ENCODE measurements at regions not wholly inside any gene's neighbourhood (a gene's known extent, or its start where the extent isn't known, plus 50 kb on each side); places are given as distances from the start of the nearest gene placed in this dataset.
"Not testable (repeated sequence)": the region's sequence is repeated elsewhere in the genome, so short reads cannot be mapped to it uniquely, and the experiment has no call there.

DNA sequence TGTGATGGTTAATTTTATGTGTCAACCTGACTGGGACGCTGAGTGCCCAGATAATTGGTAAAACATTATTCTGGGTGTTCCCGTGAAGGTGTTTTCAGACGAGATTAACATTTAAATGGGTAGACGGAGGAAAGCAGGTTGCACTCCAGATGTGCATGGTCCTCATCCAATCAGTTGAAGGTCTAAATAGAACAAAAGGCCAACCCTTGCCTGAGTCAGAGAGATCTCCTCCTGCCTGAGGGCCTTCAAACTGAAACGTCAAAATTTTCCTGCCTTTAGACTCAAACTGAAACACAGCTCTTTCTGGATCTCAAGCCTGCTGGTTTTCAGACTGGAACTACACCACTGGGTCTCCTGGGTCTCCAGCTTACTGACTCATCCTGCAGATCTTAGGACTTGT is 73.5 kb downstream of the NPIPA8 start:
- H3K27ac ChIP-seq; H3K9ac ChIP-seq (ENCODE audit: low read depth in 2 of 2, low read length in 2 of 2); intact Hi-C loops (cut with DNase I); H3K36me3 ChIP-seq; H3K4me3 ChIP-seq; DNase-seq; H3K27me3 ChIP-seq; H3K4me1 ChIP-seq; H3K9me3 ChIP-seq: not testable (repeated sequence)

DNA sequence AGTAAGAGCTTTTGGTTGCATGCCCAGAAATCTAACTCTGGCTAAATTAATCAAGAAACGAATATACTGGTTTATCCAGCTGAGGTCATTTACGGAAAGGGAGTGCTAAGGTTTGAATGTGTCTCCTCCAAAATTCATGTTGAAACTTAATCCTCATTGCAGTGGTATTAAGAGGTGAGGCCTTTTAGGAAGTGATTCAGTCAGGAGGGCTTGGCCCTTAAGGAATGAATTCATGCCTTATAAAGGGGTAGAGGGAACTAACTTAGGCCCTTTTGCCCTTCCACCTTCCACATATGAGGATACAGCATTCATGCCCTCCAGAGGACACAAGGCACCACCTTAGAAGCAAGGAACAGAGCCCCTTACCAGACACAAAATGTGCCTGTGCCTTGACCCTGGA is 74.7 kb downstream of the NPIPA8 start:
- H3K36me3 ChIP-seq; intact Hi-C loops (cut with DNase I); DNase-seq; H3K27me3 ChIP-seq; H3K27ac ChIP-seq; H3K4me1 ChIP-seq; H3K4me3 ChIP-seq; H3K9ac ChIP-seq (ENCODE audit: low read depth in 2 of 2, low read length in 2 of 2); H3K9me3 ChIP-seq: not testable (repeated sequence)

DNA sequence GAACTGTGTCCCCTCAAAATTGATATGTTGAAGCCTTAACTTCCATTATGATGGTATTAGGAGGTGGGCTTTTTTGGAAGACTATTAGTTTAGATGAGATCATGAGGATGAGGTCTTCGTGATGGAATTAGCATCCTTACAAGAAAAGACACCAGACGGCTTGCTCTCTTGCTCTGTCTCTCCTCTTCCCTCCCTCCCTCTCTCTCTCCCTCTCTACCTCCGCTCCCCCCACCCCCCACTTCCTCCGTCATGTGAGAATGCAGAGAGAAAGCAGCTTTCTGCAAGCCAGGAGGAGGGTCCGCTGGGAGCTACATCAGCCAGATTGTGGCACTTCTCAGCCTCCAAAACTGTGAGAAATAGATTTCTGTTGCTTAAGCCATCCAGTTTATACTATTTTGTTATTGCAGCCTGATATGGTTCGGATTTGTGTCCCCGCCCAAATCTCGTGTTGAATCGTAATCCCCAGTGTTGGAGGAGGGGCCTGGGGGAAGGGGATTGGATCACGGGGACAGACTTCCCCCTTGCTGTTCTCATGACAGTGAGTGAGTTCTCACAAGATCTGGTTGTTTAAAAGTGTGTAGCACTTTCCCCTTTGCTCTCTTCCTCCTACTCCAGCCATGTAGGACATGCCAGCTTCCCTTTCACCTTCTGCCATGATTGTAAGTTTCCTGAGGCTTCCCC is 76.9 kb downstream of the NPIPA8 start:
- H3K4me3 ChIP-seq; intact Hi-C loops (cut with DNase I); H3K27ac ChIP-seq; H3K9ac ChIP-seq (ENCODE audit: low read depth in 2 of 2, low read length in 2 of 2); H3K36me3 ChIP-seq; H3K9me3 ChIP-seq; H3K4me1 ChIP-seq; H3K27me3 ChIP-seq; DNase-seq: not testable (repeated sequence)

DNA sequence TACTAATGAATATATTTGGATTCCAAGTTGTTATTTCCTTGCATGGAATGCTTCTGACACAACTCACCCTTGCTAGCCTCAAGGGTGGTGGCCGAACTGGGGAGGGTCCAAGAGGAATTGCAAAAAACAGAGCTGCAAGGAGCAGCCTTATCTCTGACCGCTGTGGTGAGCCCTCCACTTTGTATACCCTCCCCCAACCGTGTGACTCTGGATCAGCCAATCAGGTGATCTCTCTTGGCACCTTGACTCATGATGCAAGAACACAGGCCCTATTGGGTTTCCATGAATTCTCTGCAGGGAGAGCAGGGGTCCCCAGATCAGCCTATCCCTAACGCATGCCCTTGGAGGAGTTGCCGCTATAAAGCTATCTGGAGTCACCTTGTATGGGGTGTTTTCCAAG is 83.6 kb downstream of the NPIPA8 start:
- H3K27me3 ChIP-seq; intact Hi-C loops (cut with DNase I); H3K4me1 ChIP-seq; DNase-seq; H3K9me3 ChIP-seq; H3K27ac ChIP-seq; H3K36me3 ChIP-seq; H3K4me3 ChIP-seq; H3K9ac ChIP-seq (ENCODE audit: low read depth in 2 of 2, low read length in 2 of 2): not testable (repeated sequence)

DNA sequence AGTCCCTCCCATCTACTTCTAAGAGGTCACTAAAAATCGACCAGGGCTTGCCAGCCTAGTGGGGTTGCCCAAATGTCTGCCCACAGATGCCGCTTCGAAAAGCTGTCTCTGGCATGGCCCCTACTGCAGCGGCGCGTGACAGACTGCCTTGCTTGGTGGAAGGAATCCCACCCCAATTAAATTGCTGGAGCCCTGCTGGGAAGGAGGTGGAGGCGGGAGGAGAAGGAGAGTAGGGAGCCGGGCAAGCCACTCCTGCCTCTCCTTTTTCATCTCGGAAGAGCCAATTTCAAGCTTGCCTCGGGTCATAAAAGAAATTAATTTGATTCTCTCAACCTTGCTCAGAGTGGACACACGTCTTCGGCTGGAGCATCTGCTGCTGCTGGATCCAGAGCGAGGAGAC is 106.0 kb downstream of the NPIPA8 start:
- H3K9me3 ChIP-seq; DNase-seq; intact Hi-C loops (cut with DNase I); H3K4me1 ChIP-seq; H3K27ac ChIP-seq; H3K36me3 ChIP-seq; H3K9ac ChIP-seq (ENCODE audit: low read depth in 2 of 2, low read length in 2 of 2); H3K27me3 ChIP-seq; H3K4me3 ChIP-seq: not testable (repeated sequence)

DNA sequence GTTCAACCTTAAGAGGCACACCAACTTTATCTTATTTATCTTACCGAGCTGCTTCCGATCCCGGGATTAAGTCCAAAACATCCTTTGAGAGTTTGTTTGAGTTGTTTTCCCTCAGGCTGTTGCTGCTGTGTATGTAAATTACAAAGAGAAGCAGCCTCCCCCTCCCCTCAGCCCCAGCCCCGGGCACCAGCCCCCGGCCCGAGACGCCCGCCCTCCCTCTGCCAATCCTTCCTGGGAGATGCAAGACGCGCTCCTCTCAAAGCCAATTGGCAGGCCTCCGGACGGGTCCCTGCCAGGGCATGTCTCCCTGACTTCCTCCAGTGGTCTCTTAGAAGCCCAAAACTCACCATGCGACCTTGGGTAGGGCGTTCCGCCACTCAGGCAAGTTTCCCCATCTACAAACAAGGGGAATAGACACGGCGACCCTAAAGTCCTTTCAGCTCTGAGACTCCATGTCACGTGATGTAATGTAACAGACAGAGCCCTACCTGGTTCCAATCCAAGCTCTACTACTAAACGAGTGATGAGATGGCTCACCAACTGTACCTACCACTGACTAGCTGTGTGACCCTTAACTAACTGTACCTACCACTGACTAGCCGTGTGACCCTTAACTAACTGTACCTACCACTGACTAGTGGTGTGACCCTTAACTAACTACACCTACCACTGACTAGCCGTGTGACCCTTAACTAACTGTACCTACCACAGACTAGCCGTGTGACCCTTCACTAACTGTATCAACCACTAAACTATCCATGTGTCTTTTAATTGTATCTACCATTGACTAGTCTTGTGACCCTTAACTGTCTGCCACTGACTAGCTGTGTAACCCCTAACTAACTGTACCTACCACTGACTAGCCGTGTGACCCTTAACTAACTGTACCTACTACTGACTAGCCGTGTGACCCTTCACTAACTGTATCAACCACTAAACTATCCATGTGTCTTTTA is 114.2 kb downstream of the NPIPA8 start:
- H3K9me3 ChIP-seq; DNase-seq; H3K4me1 ChIP-seq; intact Hi-C loops (cut with DNase I); H3K36me3 ChIP-seq; H3K9ac ChIP-seq (ENCODE audit: low read depth in 2 of 2, low read length in 2 of 2); H3K27me3 ChIP-seq; H3K27ac ChIP-seq; H3K4me3 ChIP-seq: not testable (repeated sequence)

DNA sequence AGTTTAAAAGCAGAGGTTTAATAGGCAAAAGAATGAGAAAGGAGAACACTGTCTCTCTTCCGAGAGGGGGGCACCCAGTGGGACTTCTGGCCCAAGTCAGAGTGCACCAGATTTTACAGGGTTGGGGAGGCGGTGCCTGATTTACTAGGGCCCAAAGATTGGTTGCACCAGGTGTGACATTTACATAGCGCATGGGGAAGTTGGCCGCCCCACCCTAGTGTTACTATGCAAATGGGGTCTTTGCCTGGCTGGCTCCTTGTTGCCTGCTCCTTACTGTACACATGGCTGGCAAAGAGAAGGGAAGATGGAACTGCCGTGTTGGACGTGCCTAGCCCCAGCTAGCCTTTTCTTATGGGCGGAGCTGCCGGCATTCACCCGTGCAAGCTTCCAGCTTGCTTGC is 118.8 kb downstream of the NPIPA8 start:
- H3K36me3 ChIP-seq; H3K9me3 ChIP-seq; DNase-seq; H3K9ac ChIP-seq (ENCODE audit: low read depth in 2 of 2, low read length in 2 of 2); H3K4me1 ChIP-seq; H3K27me3 ChIP-seq; H3K4me3 ChIP-seq; intact Hi-C loops (cut with DNase I); H3K27ac ChIP-seq: not testable (repeated sequence)

DNA sequence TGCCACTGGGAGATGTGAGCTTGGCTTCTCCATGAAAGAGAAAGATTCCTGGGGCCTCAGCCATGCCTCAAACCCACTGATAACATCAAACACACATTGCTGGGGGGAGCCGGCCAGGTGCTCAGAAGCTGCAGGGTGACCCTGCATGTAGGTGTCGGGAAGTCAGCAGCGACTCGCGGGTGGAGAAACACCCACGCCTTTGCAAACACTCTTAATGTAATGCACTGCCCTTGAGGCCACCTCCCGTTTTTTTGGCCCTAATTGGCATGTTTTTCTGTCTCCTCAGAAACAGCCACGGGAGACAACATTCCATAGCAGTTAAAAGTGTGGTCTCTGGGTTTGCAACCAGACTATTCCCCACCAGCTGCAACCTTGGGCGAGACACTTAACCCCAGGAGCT is 119.7 kb downstream of the NPIPA8 start:
- intact Hi-C loops (cut with DNase I); H3K9me3 ChIP-seq; DNase-seq; H3K27me3 ChIP-seq; H3K36me3 ChIP-seq; H3K27ac ChIP-seq; H3K4me1 ChIP-seq; H3K9ac ChIP-seq (ENCODE audit: low read depth in 2 of 2, low read length in 2 of 2); H3K4me3 ChIP-seq: not testable (repeated sequence)

DNA sequence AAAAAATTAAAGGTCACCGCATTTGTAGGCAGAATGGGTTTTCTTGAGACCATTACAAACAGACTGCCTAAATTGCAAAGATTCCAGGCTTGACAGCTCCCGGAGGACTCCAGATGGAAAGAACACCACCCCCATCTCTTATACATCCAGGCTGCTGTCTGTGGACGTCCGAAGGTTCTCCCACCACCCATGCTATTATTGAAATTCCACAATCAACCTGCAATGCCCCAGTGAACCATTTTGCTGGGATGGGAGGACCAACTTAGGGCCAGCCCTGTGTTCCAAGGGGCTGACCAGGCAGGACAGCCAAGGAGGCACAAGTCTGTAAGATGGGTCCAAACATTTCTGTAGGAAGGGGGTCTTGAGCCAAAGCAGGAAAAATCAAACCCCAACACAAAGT is 122.7 kb downstream of the NPIPA8 start:
- H3K4me1 ChIP-seq; H3K9ac ChIP-seq (ENCODE audit: low read depth in 2 of 2, low read length in 2 of 2); H3K36me3 ChIP-seq; DNase-seq; H3K27me3 ChIP-seq; intact Hi-C loops (cut with DNase I); H3K9me3 ChIP-seq; H3K27ac ChIP-seq; H3K4me3 ChIP-seq: not testable (repeated sequence)

DNA sequence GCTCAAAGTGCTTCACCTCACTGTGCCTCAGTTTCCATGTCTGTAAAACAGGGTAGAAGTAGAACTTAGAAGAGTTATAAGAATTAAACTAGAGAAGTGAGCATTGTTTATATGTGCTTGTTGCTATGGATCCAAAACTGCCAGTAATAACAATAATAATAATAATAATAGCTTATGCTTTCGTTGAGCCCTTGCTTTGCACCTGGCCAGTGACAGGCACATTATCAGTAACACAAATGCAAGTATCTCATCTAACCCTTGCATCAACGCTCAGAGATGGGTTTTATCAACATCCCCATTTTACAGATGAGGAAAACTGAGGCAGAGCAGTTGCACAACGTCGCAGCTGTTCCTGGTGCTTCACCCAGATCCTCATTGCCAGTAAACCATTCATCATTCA is 125.0 kb downstream of the NPIPA8 start:
- H3K4me1 ChIP-seq; H3K9me3 ChIP-seq; H3K27ac ChIP-seq; intact Hi-C loops (cut with DNase I); H3K4me3 ChIP-seq; H3K9ac ChIP-seq (ENCODE audit: low read depth in 2 of 2, low read length in 2 of 2); H3K27me3 ChIP-seq; DNase-seq; H3K36me3 ChIP-seq: not testable (repeated sequence)

DNA sequence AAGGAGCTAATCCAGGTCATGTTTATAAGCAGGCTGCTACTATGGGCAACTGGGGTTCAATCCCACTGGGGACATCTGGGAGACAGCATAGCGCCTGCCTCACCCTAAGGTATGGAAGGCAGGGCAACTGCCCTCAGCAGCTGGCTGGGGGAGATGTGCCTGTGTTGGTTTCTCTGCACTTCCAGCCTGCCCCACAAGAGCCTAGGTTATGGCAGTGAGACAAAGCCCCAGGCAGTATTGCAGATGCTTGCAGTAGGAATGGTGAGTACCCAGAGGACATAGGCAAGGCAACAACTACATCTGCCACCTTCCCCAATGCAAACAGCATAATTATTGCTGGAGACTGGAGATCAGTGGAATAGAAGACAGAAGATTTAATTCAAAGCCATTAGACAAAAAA is 131.8 kb downstream of the NPIPA8 start:
- intact Hi-C loops (cut with DNase I); H3K4me3 ChIP-seq; H3K9ac ChIP-seq (ENCODE audit: low read depth in 2 of 2, low read length in 2 of 2); H3K27ac ChIP-seq; DNase-seq; H3K36me3 ChIP-seq; H3K9me3 ChIP-seq; H3K27me3 ChIP-seq; H3K4me1 ChIP-seq: not testable (repeated sequence)

DNA sequence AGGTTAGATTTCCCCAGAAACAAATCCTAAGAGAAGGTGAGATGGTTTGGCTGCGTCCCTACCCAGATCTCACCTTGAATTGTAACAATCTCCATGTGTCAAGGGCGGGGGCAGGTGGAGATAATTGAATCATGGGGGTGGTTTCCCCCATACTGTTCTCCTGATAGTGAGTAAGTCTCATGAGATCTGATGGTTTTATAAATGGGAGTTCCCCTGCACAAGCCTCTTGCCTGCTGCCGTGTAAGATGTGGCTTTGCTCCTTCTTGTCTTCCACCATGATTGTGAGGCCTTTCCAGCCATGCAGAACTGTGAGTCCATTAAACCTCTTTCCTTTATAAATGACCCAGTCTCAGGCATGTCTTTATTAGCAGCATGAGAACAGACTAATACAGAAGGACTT is 132.2 kb downstream of the NPIPA8 start:
- intact Hi-C loops (cut with DNase I); H3K9me3 ChIP-seq; H3K9ac ChIP-seq (ENCODE audit: low read depth in 2 of 2, low read length in 2 of 2); H3K36me3 ChIP-seq; DNase-seq; H3K4me1 ChIP-seq; H3K27ac ChIP-seq; H3K27me3 ChIP-seq; H3K4me3 ChIP-seq: not testable (repeated sequence)

DNA sequence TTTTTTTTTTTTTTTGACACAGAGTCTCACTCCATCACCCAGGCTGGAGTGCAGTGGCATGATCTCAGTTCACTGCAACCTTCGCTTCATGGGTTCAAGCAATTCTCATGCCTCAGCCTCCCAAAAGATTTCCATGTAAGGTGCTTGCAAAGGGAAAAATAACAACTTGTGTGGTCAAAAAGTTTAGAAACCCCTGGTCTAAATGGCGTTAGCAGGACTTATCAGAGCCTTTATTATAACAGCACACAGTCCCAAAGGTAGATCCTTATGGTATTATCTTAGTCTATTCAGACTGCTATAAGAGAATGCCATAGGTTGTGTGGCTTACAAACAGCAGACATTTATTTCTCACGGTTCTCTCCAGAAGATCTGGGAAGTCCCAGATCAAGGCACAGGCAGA is 135.0 kb downstream of the NPIPA8 start:
- H3K9me3 ChIP-seq; intact Hi-C loops (cut with DNase I); H3K4me1 ChIP-seq; H3K27ac ChIP-seq; DNase-seq; H3K9ac ChIP-seq (ENCODE audit: low read depth in 2 of 2, low read length in 2 of 2); H3K36me3 ChIP-seq; H3K4me3 ChIP-seq; H3K27me3 ChIP-seq: not testable (repeated sequence)

DNA sequence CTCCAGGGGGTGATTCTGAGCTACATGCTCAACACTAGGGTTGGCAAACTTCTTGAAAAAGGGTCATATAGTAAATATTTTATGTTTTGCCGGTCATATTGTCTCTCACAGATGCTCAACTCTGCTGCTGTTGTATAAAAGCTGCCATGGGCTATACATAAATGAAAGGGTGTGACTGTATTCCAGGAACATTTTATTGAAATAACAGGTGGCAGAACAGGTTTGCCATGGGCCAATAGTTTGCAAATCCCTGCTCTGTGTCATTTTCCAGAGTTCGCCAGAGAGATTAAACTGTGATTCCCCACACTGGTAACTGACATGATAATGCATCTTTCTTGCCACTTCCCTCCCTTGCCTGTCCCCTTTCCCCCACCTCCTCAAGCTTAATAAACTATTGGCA is 144.1 kb downstream of the NPIPA8 start:
- H3K4me3 ChIP-seq; intact Hi-C loops (cut with DNase I); DNase-seq; H3K27me3 ChIP-seq; H3K9ac ChIP-seq (ENCODE audit: low read depth in 2 of 2, low read length in 2 of 2); H3K4me1 ChIP-seq; H3K27ac ChIP-seq; H3K9me3 ChIP-seq; H3K36me3 ChIP-seq: not testable (repeated sequence)
